Thyroid gland (tissue), 4 donors: ENCODE measurements at regions not wholly inside any gene's neighbourhood (a gene's known extent, or its start where the extent isn't known, plus 50 kb on each side); places are given as distances from the start of the nearest gene placed in this dataset.

Source experiments
- DNase-seq, 2 donors: peaks; one replicate each; pipeline ENCODE4 v3.0.0-alpha.2; 2019
- H3K27ac ChIP-seq, 3 donors: fragments of 200-600 bp; sonication (generic); 1 replicate in 2 of 3; 2 replicates in 1 of 3; pipeline ENCODE4 v1.5.1; 2016 to 2019; ENCODE audit warnings: mild to moderate bottlenecking in 1 of 3, moderate library complexity in 1 of 3
- H3K27me3 ChIP-seq: fragments of 200-600 bp; sonication (generic); one replicate; pipeline ENCODE4 v1.5.1; 2019
- H3K36me3 ChIP-seq, 2 donors: fragments of 200-600 bp; sonication (generic); one replicate each; pipeline ENCODE4 v1.5.1; 2016 to 2019
- H3K4me1 ChIP-seq, 2 donors: fragments of 200-600 bp; sonication (generic); one replicate each; pipeline ENCODE4 v1.5.1; 2017 to 2019
- H3K4me3 ChIP-seq, 3 donors: fragments of 200-600 bp; sonication (generic); replicated peaks in 1 of 3; 1 replicate in 2 of 3; 2 replicates in 1 of 3; pipeline ENCODE4 v1.5.1; 2016; ENCODE audit warnings: mild to moderate bottlenecking in 1 of 3
- H3K9me3 ChIP-seq: fragments of 200-600 bp; sonication (generic); one replicate; pipeline ENCODE4 v1.5.1; 2017
- CTCF ChIP-seq, 6 experiments: fragments of 200-600 bp in 3 of 6; fragments of 450-650 bp in 3 of 6; sonication (generic) in 3 of 6; IDR thresholded peaks; one replicate each; pipeline ENCODE4 v1.5.1; 2016 to 2019; ENCODE audit warnings: antibody characterized with exemption in 6 of 6, mild to moderate bottlenecking in 2 of 6, inconsistent platforms in 1 of 6, moderate library complexity in 1 of 6
- POLR2A ChIP-seq, 2 donors: fragments of 450-650 bp; IDR thresholded peaks; one replicate each; pipeline ENCODE4 v1.6.1; 2017; ENCODE audit warnings: antibody characterized with exemption in 2 of 2, mild to moderate bottlenecking in 2 of 2, moderate library complexity in 1 of 2
- WGBS, 2 donors: methylation state at CpG; one replicate each; pipeline ENCODE4 v1.1.5; 2017; 5-methylcytosine and 5-hydroxymethylcytosine counted together
- intact Hi-C: fragments of 100-400 bp; cut with DNase I; formaldehyde crosslinking; loops from one replicate; pipeline ENCODE4 v1.15.1; 2023

GRCh38 chr15:39092354-39092753, 488.5 kb upstream of the THBS1 start:
- no peaks in the 10 kb centered on the region for H3K27me3 ChIP-seq
- TF ChIP-seq POLR2A (IDR thresholded peaks at IDR 0.05) (no peak), CTCF (IDR thresholded peaks at IDR 0.05) (no peak)
- WGBS, 2 donors: 89 to 100% methylated on average over 1 to 3 of the region's 4 CpGs
- H3K27ac ChIP-seq: no peak overlapping the region
- no peaks in the 10 kb centered on the region for H3K4me1 ChIP-seq
- no peak overlapping the region for H3K4me3 ChIP-seq
- intact Hi-C loops: no loop called here
- no peaks in the 10 kb centered on the region for H3K36me3 ChIP-seq
- no peaks in the 10 kb centered on the region for H3K9me3 ChIP-seq
- no peak for DNase-seq

- no peaks in the 10 kb centered on the region for H3K36me3 ChIP-seq
- TF ChIP-seq POLR2A (IDR thresholded peaks at IDR 0.05): no peak
- no peak for TF ChIP-seq CTCF (IDR thresholded peaks at IDR 0.05)
- H3K4me1 ChIP-seq: no peaks in the 10 kb centered on the region
- no peak overlapping the region for H3K27ac ChIP-seq
- intact Hi-C loops: no loop called here
- WGBS, 2 donors: 100% methylated on average over 1 of the region's 2 CpGs
- no peak overlapping the region for H3K4me3 ChIP-seq
- no peaks in the 10 kb centered on the region for H3K9me3 ChIP-seq
- no peak for DNase-seq
- H3K27me3 ChIP-seq: no peaks in the 10 kb centered on the region
These were observed 488.1 kb upstream of the THBS1 start for GRCh38 chr15:39092761-39093160.

GRCh38 chr15:39094116-39094515, 486.8 kb upstream of the THBS1 start:
- Histone ChIP-seq H3K27me3 (no peaks in the 10 kb centered on the region), H3K9me3 (no peaks in the 10 kb centered on the region), H3K36me3 (no peaks in the 10 kb centered on the region), H3K4me1 (no peaks in the 10 kb centered on the region), H3K27ac (no peak overlapping the region), H3K4me3 (no peak overlapping the region)
- TF ChIP-seq CTCF (IDR thresholded peaks at IDR 0.05): no peak
- TF ChIP-seq POLR2A (IDR thresholded peaks at IDR 0.05): no peak
- intact Hi-C loops: no loop called here
- no peak for DNase-seq

GRCh38 chr15:39095218-39095879, 485.5 kb upstream of the THBS1 start:
- Histone ChIP-seq H3K27ac (no peak overlapping the region), H3K4me1 (no peaks in the 10 kb centered on the region), H3K27me3 (no peaks in the 10 kb centered on the region), H3K36me3 (no peaks in the 10 kb centered on the region), H3K9me3 (no peaks in the 10 kb centered on the region), H3K4me3 (no peak overlapping the region)
- WGBS, 2 donors: 58 to 66% methylated on average over 8 of the region's 8 CpGs
- DNase-seq: no peak
- no peak for TF ChIP-seq CTCF (IDR thresholded peaks at IDR 0.05)
- intact Hi-C loops: no loop called here

- H3K36me3 ChIP-seq: no peaks in the 10 kb centered on the region
- no peaks in the 10 kb centered on the region for H3K4me1 ChIP-seq
- no peaks in the 10 kb centered on the region for H3K27me3 ChIP-seq
- TF ChIP-seq CTCF (IDR thresholded peaks at IDR 0.05): no peak
- TF ChIP-seq POLR2A (IDR thresholded peaks at IDR 0.05): no peak
- H3K27ac ChIP-seq: no peak overlapping the region
- H3K9me3 ChIP-seq: no peaks in the 10 kb centered on the region
- DNase-seq: no peak
- no peak overlapping the region for H3K4me3 ChIP-seq
- 71% methylated on average over 3 of the region's 3 CpGs for WGBS, 2 donors
- intact Hi-C loops: no loop called here
These were observed 484.2 kb upstream of the THBS1 start for GRCh38 chr15:39096608-39097205.
